ENCODE measurements at regions not wholly inside any gene's neighbourhood (a gene's known extent, or its start where the extent isn't known, plus 50 kb on each side); places are given as distances from the start of the nearest gene placed in this dataset.

- H3K4me3 ChIP-seq (ENCODE audit: low read depth, low read length): no peak overlapping the region
- no peaks in the 10 kb centered on the region for H3K27me3 ChIP-seq (ENCODE audit: control insufficient read depth, insufficient read depth, low read length)
- TF ChIP-seq CTCF (IDR thresholded peaks at IDR 0.05; ENCODE audit: low read depth, low read length): no peak
- no peak for DNase-seq (ENCODE audit: low read depth, low spot score)
- no peak overlapping the region for H3K27ac ChIP-seq (ENCODE audit: low read depth, low read length)
- ChIA-PET CTCF (no interaction called here), POLR2A (no interaction called here)
- peaks cover 43% of the 10 kb centered on the region for H3K9me3 ChIP-seq (ENCODE audit: control insufficient read depth, insufficient read depth, low read length)
Observed at GRCh38 chr14:98721061-98721460, 550.9 kb downstream of the BCL11B start.

- CTCF ChIA-PET: no interaction called here
- no peak overlapping the region for H3K27ac ChIP-seq (ENCODE audit: low read depth, low read length)
Observed at GRCh38 chr14:98724734-98725133, 547.3 kb downstream of the BCL11B start.

GRCh38 chr14:98725191-98725590, 546.8 kb downstream of the BCL11B start:
- POLR2A ChIA-PET: no interaction called here

More at GRCh38 chr14:98724734-98725133, 547.3 kb downstream of the BCL11B start:
- TF ChIP-seq CTCF (IDR thresholded peaks at IDR 0.05; ENCODE audit: low read depth, low read length): no peak
- Histone ChIP-seq H3K4me3 (ENCODE audit: low read depth, low read length) (no peak overlapping the region), H3K27me3 (ENCODE audit: control insufficient read depth, insufficient read depth, low read length) (no peaks in the 10 kb centered on the region), H3K9me3 (ENCODE audit: control insufficient read depth, insufficient read depth, low read length) (peaks cover 36% of the 10 kb centered on the region)
- DNase-seq (ENCODE audit: low read depth, low spot score): no peak
- POLR2A ChIA-PET: no interaction called here

GRCh38 chr14:98725676-98726075, 546.3 kb downstream of the BCL11B start:
- Histone ChIP-seq H3K27ac (ENCODE audit: low read depth, low read length) (no peak overlapping the region), H3K4me3 (ENCODE audit: low read depth, low read length) (no peak overlapping the region), H3K27me3 (ENCODE audit: control insufficient read depth, insufficient read depth, low read length) (no peaks in the 10 kb centered on the region), H3K9me3 (ENCODE audit: control insufficient read depth, insufficient read depth, low read length) (peaks cover 42% of the 10 kb centered on the region)
- ChIA-PET POLR2A (no interaction called here), CTCF (no interaction called here)
- DNase-seq (ENCODE audit: low read depth, low spot score): no peak
- TF ChIP-seq CTCF (IDR thresholded peaks at IDR 0.05; ENCODE audit: low read depth, low read length): no peak

More at GRCh38 chr14:98725191-98725590, 546.8 kb downstream of the BCL11B start:
- DNase-seq (ENCODE audit: low read depth, low spot score): no peak
- no peaks in the 10 kb centered on the region for H3K27me3 ChIP-seq (ENCODE audit: control insufficient read depth, insufficient read depth, low read length)
- peaks cover 39% of the 10 kb centered on the region for H3K9me3 ChIP-seq (ENCODE audit: control insufficient read depth, insufficient read depth, low read length)
- CTCF ChIA-PET: no interaction called here
- TF ChIP-seq CTCF (IDR thresholded peaks at IDR 0.05; ENCODE audit: low read depth, low read length): no peak
- H3K4me3 ChIP-seq (ENCODE audit: low read depth, low read length): no peak overlapping the region
- H3K27ac ChIP-seq (ENCODE audit: low read depth, low read length): no peak overlapping the region

GRCh38 chr14:98726585-98727405, 545.2 kb downstream of the BCL11B start:
- no peak overlapping the region for H3K4me3 ChIP-seq (ENCODE audit: low read depth, low read length)
- CTCF ChIA-PET: no interaction called here
- POLR2A ChIA-PET: no interaction called here
- DNase-seq (ENCODE audit: low read depth, low spot score): no peak
- H3K27me3 ChIP-seq (ENCODE audit: control insufficient read depth, insufficient read depth, low read length): no peaks in the 10 kb centered on the region
- no peak overlapping the region for H3K27ac ChIP-seq (ENCODE audit: low read depth, low read length)
- peaks cover 48% of the 10 kb centered on the region for H3K9me3 ChIP-seq (ENCODE audit: control insufficient read depth, insufficient read depth, low read length)
- TF ChIP-seq CTCF (IDR thresholded peaks at IDR 0.05; ENCODE audit: low read depth, low read length): no peak

Measured in AG04450 (cell line).